NCI-H460 (cell line): ENCODE measurements at regions not wholly inside any gene's neighbourhood (a gene's known extent, or its start where the extent isn't known, plus 50 kb on each side); places are given as distances from the start of the nearest gene placed in this dataset.

Experiments
- DNase-seq: peaks from one replicate; pipeline ENCODE4 v3.0.0-alpha.2; 2016; ENCODE audit warnings: low read depth; ENCODE audit errors: extremely low read depth

DNA sequence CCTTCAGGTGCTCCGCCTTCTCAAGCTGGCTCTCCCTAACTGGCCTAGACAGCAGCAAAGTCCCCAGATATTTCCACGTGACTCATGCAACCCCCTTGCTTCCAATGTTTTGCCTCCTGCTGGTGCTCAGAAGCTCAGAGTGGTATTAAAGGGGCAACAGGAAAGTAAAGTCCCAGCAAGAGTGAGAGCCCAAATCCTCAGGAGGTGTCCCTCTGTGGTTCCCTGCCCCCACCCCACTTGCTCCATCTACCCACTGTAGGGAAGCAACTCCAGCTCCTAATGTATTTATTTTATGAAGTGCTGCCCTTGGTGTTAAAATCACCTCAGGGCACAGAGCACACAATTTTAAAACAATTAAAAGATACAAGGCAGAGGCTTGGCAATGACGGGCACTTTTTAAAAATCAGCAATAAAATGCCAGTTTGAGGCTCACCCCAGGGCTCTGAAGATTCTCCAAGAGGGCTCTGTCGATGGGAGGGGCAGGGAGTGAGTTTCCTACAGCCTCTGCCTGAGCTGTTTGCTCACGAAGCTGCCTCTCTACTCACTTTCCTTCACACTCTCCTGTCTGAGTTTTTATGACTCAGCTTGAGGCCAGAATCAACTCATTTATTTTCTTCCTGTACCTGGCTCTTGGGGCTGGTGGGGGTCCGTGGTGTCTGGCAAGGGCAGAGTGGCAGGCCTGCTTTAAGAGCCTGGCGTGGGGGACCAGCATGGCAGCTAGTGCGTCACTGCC lies 81.9 kb upstream of the MAX start:
- DNase-seq: no peak

DNA sequence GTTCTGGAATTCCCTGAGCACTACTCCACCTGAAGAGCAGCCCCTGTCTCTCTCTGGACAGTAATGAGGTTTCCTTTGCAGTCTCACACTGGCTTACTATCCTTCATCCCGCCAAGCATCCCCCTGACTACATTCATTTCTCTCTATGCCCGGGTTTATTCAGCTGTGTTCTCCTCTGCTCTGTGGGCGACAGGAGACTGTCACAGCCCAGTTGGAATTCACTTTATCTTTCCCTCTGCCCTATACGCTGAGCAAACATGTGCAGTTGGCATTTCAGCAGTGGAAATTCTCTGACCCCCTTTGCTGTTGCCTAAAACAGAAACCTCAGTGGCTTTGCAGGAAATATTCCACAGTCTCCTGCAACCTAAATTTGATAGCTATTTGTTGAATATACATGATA lies 83.5 kb upstream of the MAX start:
- no peak for DNase-seq

DNA sequence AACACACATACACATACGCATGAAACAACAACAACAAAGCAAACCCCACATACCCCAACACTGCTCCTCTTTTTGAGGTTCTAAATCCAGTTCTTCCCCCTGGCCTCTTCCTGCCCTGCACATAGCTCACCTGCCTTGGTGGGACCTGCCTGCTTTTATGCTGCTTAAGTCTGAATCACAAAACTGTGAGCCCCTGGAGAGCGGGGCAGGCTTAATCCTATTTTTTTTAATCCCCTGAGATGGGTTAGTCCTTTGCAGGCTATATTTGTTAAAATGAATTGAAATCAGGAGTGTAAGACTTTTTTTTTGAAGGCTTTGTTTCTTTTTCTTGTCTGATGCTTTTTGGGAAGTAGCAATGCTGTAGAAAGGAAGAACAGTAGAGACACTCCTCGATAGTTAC lies 84.6 kb upstream of the MAX start:
- DNase-seq: no peak

DNA sequence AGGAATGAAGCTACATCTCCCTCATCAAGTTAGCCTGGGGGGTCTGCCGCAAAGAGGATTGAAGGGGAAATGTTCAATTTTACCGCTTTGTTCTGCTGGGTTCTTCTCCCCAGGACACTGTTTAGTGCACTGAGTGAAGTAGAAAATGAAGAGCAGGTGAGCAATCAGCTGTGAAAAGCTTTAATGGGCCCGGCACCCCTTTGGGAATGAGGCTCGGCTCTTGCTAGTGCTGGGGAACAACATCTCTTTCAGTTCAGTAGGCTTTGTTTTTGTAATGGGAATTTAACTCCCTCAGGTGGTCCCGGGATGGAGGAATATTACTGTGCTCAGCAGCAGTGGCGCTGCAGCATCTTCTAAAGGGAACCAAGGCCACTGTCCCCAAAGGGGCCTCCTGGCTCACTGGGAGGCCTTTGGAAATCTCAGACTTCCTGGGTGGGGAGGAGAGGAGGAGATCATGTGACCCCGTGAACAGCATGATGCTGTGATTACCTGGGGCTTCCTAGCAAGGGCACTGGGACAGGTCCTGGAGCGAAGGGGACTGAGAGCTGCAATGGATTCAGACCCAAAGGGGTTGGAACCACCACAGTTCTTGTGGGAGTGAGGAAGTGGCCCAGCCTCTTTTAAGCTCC lies 85.2 kb upstream of the MAX start:
- DNase-seq: no peak

DNA sequence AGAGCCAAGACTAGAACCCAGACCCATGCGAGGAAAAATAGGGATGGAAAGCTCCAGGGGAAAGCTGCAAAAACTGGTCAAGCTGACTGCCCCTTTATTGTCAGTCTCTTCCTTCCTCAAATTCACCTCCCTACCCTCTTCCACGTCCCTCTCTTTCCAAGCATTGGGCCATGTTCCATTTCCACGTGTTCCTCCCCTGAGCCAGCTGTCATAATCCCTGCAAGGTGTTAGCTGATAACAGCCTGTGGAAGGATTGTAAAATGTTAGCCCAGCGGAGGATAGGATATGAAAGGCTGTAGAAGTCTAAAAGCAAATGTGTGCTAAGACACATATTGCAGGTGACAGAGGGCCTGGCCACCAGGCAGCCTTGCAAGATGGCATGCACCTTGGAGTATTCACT lies 88.0 kb upstream of the MAX start:
- no peak for DNase-seq

DNA sequence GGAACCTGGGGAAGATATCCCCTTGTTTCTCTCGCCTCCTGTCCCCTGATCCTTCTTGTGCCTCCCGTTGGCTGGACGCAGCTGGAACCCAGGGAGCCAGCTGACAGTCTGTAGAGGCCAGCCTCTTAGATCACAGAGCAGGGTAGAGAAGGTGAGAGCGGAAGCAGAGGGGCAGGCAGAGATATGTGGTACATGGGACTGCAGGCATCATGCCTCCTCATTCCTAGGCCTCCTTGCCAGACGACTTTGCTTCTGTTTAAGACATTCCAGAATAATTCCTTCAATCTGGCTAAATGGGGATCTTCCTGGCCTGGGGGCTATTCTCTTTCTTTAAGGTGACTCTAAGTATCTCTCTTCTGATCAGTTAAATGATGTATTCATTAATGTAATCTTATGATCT lies 89.4 kb upstream of the MAX start:
- no peak for DNase-seq

DNA sequence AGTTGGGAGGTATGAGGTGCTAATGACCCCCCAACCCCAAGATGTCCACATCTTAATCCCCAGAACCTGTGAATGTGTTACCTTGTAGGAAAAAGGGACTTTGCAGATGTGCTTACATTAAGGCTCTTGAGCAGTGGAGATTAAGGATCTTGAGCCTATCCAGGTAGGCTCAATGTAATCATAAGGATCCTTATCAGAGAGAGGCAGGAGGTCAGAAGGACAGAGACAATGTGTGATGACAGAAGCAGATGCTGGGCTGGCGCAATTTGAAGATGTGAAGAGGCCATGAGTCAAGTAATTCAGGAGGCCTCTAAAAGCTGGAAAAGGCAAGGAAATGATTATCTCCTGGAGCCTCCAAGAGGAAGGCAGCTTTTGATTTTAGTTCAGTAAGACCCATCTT lies 90.4 kb upstream of the MAX start:
- no peak for DNase-seq

DNA sequence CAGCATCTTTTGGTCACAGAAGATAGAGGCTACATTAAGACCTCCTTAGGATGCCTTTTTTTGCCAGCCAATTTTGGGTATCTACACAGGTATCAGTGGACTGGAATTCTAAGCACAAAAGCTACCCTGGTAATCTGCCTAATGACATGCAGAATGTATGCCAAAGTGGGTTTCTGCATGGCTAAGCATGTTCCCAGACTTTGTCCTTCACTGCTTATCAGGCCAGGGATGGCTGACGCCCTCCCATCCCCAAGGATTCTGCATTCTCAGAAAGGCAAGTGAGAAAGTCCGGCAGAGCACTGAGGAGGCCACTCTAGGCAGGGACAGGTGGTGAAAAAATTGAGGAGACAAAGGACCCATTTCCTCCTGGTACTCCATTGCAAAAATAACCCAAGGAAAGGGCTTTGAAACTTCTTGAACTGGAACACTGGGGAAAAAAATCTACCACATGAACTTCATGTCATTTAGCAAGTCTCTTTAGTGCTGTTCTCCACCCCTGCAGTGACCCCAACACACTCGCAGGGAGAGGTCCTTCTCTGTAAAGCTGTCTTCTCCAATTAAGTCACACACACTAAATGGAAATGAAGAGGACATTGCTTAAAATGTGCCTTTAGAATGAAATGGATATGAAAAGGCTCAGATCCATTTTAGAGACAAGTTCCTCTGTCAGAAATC lies 91.7 kb upstream of the MAX start:
- DNase-seq: no peak

DNA sequence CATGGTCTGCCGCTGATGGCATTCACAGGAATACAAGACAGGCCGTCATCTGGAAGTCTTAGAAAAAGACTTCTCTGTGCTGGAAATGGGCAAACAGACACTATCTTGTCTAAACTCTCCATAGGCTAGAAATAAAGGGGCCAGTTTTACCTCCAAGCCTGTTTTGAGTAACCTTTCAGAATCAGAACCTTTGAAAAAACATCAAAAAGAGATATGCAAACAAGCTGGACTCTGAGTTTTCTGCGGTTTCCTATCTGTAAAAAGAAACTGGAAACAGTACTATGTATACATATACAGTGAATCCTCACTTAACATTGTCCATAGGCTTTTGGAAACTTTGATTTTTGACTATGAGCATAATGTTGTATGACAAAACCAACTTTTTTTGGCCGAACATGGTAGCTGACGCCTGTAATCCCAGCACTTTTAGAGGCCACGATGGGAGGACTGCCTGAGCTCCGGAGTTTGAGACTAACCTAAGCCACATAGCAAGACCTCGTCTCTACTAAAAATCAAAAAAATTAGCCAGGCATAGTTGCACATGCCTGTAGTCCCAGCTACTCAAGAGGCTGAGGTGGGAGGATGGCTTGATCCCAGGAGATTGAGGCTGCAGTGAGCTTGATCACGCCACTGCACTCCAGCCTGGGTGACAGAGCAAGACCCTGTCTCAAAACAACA lies 92.9 kb upstream of the MAX start:
- DNase-seq: no peak

DNA sequence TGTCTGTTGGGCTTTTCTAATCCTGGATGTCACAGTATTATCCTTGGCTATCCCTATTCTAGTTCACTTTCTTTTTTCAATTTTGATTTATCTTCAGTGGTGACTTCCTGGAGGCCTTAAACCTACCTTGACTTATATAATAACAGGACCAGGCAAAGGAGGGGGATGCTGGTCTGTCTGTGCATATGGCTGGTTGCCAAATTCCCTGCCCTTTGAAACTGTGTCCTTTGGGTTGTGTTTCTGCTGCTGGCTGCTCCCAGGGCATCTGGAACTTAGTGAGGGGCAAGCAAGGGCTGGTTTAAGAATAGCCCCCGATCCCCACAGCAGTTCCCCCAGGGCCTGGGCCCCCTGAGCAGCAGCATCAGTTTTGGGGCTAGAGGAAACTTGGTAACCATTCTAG lies 96.0 kb upstream of the MAX start:
- DNase-seq: no peak

DNA sequence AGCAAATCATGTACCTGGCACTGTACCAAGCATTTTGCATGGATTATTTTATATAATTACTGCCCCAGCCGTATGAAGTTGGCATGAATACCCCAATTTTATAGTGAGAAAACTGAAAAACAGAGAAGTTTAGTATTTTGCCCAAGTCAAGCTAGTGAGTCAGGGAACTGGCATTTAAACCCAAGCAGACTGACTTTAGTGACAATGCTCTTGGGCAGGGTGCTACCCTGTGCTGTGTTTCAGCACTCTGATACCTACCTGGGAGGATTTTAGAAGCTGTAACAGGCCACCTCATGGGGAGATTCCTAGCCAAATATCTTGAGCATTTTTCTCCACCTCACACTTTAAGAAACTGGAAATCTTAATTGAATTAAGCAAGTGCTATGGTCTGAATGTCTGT lies 98.1 kb upstream of the MAX start:
- no peak for DNase-seq

DNA sequence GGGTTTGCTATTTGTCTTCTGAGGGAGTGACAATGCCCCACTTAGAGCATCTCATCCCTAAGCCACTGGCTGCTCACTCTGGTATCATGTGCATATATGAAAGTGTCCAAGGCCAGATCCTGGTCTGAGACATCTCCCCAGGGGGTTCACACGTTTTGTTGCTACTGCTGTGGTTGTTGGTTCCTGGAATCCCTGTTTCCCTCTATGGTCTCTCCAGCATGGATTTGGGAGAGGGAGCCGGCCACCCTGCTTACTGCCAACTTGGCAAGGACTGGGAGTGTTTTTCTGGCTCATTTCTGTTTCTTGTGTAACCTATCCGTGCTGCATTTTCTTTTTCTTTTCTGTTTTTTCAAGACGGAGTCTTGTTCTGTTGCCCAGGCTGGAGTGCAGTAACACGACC lies 101.3 kb upstream of the MAX start:
- no peak for DNase-seq

DNA sequence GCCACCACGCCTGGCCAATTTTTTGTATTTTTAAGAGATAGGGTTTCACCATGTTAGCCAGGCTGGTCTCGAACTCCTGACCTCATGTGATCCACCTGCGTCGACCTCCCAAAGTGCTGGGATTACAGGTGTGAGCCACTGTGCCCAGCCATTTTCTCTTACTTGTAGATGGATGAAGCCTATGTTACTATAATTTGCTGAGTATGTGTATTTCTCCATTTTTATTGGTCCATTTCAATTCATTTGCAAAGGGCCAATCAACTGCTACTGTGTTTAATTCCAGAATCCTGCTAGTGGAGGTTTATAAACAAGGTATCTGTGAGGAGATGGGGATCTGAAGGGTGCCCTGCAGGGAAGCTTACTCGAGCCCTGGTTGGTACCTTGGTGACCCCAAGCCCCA lies 101.7 kb upstream of the MAX start:
- DNase-seq: no peak

DNA sequence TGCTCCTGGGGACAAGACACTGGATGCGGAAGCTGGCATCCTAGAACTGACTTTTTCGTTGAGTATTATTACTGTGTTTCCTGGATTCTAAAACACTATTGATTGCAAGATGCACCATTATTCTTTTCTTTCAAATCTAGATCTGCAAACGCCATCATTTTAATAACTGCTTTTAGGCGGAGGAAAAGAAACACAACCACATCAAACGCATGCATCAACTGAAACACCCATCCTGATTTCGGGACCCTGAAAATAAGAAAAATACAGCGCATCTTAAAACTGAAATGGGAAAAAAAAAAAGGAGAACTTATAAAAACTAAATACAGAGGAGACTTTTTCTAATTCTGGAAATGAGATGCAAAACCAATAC lies 103.7 kb upstream of the MAX start:
- no peak for DNase-seq

DNA sequence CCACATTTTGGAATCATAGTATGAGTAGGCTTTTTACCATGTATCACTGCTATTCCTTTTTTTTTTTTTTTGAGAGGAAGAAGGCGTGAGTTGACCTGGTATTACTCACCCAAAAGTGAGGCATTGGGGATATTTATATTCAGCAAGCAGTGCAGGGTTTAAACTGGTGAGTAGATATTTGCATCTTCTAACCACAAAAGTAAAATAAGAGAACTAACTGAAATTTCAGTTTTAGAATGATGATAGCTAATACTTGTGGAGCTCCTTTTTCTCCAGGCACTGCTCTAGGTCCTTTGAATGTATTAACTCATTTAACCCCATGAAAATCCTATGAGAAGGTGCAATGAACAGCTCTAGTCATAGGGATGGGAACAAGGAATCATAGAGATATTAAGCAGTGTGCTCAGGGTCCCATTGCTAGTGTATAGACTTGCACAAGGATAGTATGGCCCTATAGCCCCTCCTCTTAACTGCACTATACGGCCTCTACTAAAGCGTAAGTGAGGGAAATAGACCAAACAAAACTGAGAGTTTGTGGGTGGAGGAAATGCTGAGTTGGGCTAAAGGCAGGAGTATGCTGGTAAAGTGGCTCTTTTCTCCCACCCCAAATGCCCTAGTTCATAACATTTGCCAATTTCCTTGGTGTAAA lies 104.3 kb upstream of the MAX start:
- DNase-seq: no peak

DNA sequence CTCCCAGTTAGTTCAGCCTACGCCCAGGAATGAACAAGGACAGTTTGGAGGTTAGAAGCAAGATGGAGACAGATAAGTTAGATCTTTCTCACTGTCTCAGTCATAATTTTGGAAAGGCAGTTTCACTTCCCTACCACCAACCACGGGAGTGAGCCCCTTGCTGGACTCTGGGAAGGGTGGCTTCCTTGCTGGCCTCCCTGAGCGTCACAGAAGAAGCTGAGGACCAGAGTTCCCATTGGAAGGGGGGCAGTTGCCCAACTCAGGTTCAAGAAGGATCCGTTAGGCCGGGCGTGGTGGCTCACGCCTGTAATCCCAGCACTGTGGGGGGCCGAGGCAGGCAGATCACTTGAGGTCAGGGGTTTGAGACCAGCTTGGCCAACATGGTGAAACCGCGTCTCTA lies 106.2 kb upstream of the MAX start:
- no peak for DNase-seq

DNA sequence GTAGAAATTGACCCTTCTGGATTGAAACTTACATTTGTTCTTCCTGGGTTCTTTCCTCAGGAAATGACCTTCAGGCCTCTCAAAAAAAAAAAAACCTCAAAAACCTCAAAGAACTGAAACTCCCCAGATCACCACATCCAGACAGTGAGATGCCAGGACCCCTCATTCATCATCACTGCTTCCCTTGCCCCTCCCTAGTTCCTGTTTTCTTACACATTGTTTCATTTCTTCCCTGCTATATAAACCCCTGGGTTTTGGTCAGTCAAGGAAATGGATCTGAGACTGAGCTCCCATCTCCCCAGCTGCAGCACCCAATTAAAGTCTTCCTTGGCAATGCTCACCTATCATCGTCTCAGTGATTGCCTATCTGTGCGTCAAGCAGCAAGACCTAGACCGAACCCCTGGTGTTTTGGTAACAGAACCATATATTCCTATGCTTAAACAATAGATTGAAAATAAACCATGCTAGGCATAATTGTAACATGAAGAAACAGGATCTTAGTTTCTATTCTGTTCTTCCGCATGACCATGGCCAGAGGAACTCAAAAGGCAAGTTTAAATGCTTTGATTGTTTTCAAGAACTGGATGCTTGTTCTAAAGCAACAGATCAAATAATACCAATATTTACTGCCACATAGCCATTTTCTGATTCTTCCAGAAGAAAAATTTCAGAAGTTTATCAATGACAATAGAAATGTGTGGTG lies 108.0 kb upstream of the MAX start:
- no peak for DNase-seq

DNA sequence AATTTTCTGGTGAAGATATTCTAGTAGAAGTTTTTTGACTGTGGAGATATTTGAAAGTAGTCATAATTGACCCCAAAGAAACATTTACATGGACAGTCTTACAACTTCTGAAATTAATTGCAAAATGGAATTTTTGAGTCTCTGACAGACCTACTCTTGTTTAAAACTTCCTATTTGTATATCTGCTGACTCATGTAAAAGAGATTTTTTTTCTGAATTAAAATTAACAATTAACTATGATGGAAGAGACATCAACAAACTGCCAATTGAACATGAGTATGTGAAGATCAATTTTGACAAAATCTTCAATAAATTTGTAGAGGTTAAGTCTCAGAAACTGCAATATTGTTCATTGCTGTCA lies 108.5 kb upstream of the MAX start:
- no peak for DNase-seq

DNA sequence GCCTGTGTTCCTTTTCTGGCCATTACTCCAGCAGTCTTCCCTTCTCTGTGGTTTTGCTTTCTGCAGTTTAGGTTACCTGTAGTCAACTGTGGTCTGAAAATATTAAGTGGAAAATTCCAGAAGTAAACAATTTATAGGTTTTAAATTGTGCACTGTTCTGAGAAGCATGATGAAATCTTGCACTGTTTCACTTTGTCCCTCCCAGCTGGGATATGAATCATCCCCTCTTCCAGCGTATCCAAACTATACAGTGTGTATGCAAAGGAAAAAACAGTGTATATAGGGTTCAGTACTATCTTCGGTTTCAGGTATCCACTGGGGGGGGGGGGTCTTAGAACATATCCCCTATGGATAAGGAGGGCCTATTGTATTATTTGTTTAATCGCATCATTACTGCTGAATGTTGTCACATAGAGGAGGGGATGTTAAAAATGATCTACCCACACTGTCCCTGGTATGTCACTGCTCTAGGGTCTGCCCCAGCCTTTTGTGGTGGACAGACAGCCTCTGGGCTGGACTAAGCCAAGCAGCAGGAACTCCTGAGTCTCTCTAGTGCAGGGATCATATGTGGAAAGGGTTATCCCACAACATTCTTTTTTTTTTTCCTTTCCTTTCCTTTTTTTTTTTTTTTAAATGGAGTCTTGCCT lies 109.1 kb upstream of the MAX start:
- DNase-seq: peak; percentile 58

DNA sequence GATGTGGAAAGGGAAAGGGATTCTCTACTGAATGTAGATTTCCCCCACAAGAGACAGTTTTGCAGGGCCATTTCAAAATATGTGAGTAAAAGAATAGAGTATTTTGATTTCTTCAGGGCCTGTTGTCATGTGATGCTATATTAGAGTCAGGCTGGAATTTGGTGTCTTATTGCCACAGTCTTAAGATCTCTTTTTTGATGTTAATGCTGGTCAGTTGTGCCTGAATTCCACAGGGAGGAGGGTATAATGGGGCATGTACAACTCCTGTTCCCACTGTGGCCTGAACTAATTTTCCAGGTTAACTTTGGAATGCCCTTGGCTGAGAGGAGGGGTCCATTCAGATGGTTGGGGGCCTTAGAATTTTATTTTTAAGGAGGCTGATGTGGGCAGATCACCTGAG lies 111.0 kb upstream of the MAX start:
- DNase-seq: no peak
